ENCODE measurements at regions not wholly inside any gene's neighbourhood (a gene's known extent, or its start where the extent isn't known, plus 50 kb on each side); places are given as distances from the start of the nearest gene placed in this dataset.
"Not testable (repeated sequence)": the region's sequence is repeated elsewhere in the genome, so short reads cannot be mapped to it uniquely, and the experiment has no call there.

- 59% methylated on average over 2 of the region's 2 CpGs for WGBS
Measured at GRCh38 chr1:71298633-71299032, 217.8 kb upstream of the ZRANB2 start.

GRCh38 chr1:71296551-71297134 lies 215.8 kb upstream of the ZRANB2 start:
- WGBS = 21% methylated on average over 2 of the region's 2 CpGs
- intact Hi-C loops (cut with DNase I) = no loop called here
- H3K9me3 ChIP-seq = no peaks in the 10 kb centered on the region
- no peaks in the 10 kb centered on the region for H3K36me3 ChIP-seq
- H3K27me3 ChIP-seq (replicated peaks; ENCODE audit: insufficient read depth) = no peaks in the 10 kb centered on the region
- no peaks in the 10 kb centered on the region for H3K4me1 ChIP-seq (replicated peaks)
- no peak overlapping the region for H3K4me3 ChIP-seq
- TF ChIP-seq POLR2A (IDR thresholded peaks at IDR 0.05) = no peak
- TF ChIP-seq CTCF (IDR thresholded peaks at IDR 0.05) = no peak
- TF ChIP-seq POLR2AphosphoS5 (IDR thresholded peaks at IDR 0.05) = no peak
- H3K27ac ChIP-seq = no peak overlapping the region
- no peak for DNase-seq (ENCODE audit: low spot score)

More at GRCh38 chr1:71298633-71299032, 217.8 kb upstream of the ZRANB2 start:
- Histone ChIP-seq H3K27ac (no peak overlapping the region), H3K27me3 (replicated peaks; ENCODE audit: insufficient read depth) (no peaks in the 10 kb centered on the region), H3K36me3 (no peaks in the 10 kb centered on the region), H3K4me1 (replicated peaks) (no peaks in the 10 kb centered on the region), H3K9me3 (no peaks in the 10 kb centered on the region), H3K4me3 (no peak overlapping the region)
- no peak for DNase-seq (ENCODE audit: low spot score)
- intact Hi-C loops (cut with DNase I) = no loop called here
- TF ChIP-seq POLR2AphosphoS5 (IDR thresholded peaks at IDR 0.05) = no peak
- TF ChIP-seq POLR2A (IDR thresholded peaks at IDR 0.05) = no peak

GRCh38 chr1:71295350-71295749 lies 214.5 kb upstream of the ZRANB2 start:
- TF ChIP-seq CTCF (IDR thresholded peaks at IDR 0.05) (no peak), POLR2AphosphoS5 (IDR thresholded peaks at IDR 0.05) (no peak), POLR2A (IDR thresholded peaks at IDR 0.05) (no peak)
- intact Hi-C loops (cut with DNase I) = no loop called here
- no peaks in the 10 kb centered on the region for H3K27me3 ChIP-seq (replicated peaks; ENCODE audit: insufficient read depth)
- H3K27ac ChIP-seq = no peak overlapping the region
- no peaks in the 10 kb centered on the region for H3K36me3 ChIP-seq
- H3K9me3 ChIP-seq = no peaks in the 10 kb centered on the region
- no peaks in the 10 kb centered on the region for H3K4me1 ChIP-seq (replicated peaks)
- DNase-seq (ENCODE audit: low spot score) = no peak
- WGBS = 88% methylated on average over 3 of the region's 3 CpGs
- H3K4me3 ChIP-seq = no peak overlapping the region

GRCh38 chr1:71294178-71294577 lies 213.3 kb upstream of the ZRANB2 start:
- no peak overlapping the region for H3K27ac ChIP-seq
- intact Hi-C loops (cut with DNase I) = no loop called here
- H3K27me3 ChIP-seq (replicated peaks; ENCODE audit: insufficient read depth) = no peaks in the 10 kb centered on the region
- no peak for TF ChIP-seq POLR2AphosphoS5 (IDR thresholded peaks at IDR 0.05)
- no peak for TF ChIP-seq POLR2A (IDR thresholded peaks at IDR 0.05)
- TF ChIP-seq CTCF (IDR thresholded peaks at IDR 0.05) = no peak
- WGBS = 50% methylated on average over 5 of the region's 5 CpGs
- H3K4me1 ChIP-seq (replicated peaks) = no peaks in the 10 kb centered on the region
- no peak for DNase-seq (ENCODE audit: low spot score)
- no peaks in the 10 kb centered on the region for H3K9me3 ChIP-seq
- no peaks in the 10 kb centered on the region for H3K36me3 ChIP-seq
- H3K4me3 ChIP-seq = no peak overlapping the region

GRCh38 chr1:71292203-71292602 lies 211.4 kb upstream of the ZRANB2 start:
- H3K4me3 ChIP-seq = no peak overlapping the region
- H3K9me3 ChIP-seq = no peaks in the 10 kb centered on the region
- H3K4me1 ChIP-seq (replicated peaks) = no peaks in the 10 kb centered on the region
- no peaks in the 10 kb centered on the region for H3K27me3 ChIP-seq (replicated peaks; ENCODE audit: insufficient read depth)
- WGBS = 82% methylated on average over 2 of the region's 2 CpGs
- no peaks in the 10 kb centered on the region for H3K36me3 ChIP-seq
- no peak for TF ChIP-seq CTCF (IDR thresholded peaks at IDR 0.05)
- TF ChIP-seq POLR2AphosphoS5 (IDR thresholded peaks at IDR 0.05) = no peak
- TF ChIP-seq POLR2A (IDR thresholded peaks at IDR 0.05) = no peak
- intact Hi-C loops (cut with DNase I) = no loop called here
- no peak for DNase-seq (ENCODE audit: low spot score)
- no peak overlapping the region for H3K27ac ChIP-seq

GRCh38 chr1:71290506-71291237 lies 209.8 kb upstream of the ZRANB2 start:
- H3K4me1 ChIP-seq (replicated peaks); intact Hi-C loops (cut with DNase I); DNase-seq (ENCODE audit: low spot score); H3K27me3 ChIP-seq (replicated peaks; ENCODE audit: insufficient read depth); H3K27ac ChIP-seq; H3K4me3 ChIP-seq; H3K9me3 ChIP-seq; H3K36me3 ChIP-seq: not testable (repeated sequence)
- WGBS = 92% methylated on average over 6 of the region's 6 CpGs
